SK-N-SH treated with all-trans-retinoic acid at 6 μM for 48 hours (cell line): ENCODE measurements at regions not wholly inside any gene's neighbourhood (a gene's known extent, or its start where the extent isn't known, plus 50 kb on each side); places are given as distances from the start of the nearest gene placed in this dataset.

Source experiments
- ATAC-seq: fragments of 200-7000 bp; cut with Tn5 transposase; 3 replicates; pipeline ENCODE4 v1.9.1; 2020; ENCODE audit warnings: mild to moderate bottlenecking, moderate library complexity
- ARNTL ChIP-seq: fragments of 450-650 bp; formaldehyde crosslinking; IDR thresholded peaks from 2 replicates; pipeline ENCODE4 v1.5.0; 2020; ENCODE audit warnings: low read depth, mild to moderate bottlenecking, moderate library complexity, borderline replicate concordance
- BACH2 ChIP-seq: fragments of 250-450 bp; sonication (Bioruptor Pico); IDR thresholded peaks from 2 replicates; pipeline ENCODE4 v1.9.0; 2021; ENCODE audit warnings: mild to moderate bottlenecking, borderline replicate concordance
- CREB5 ChIP-seq: fragments of 250-450 bp; sonication (Bioruptor Pico); IDR thresholded peaks from 2 replicates; pipeline ENCODE4 v1.5.1; 2020; ENCODE audit warnings: low read depth, mild to moderate bottlenecking, moderate library complexity
- CSDC2 ChIP-seq: fragments of 250-450 bp; sonication (Bioruptor Pico); IDR thresholded peaks from 2 replicates; pipeline ENCODE4 v1.5.0; 2020; ENCODE audit warnings: mild to moderate bottlenecking, moderate library complexity
- CSRNP3 ChIP-seq: fragments of 250-450 bp; sonication (Bioruptor Pico); IDR thresholded peaks from 2 replicates; pipeline ENCODE4 v1.5.1; 2021; ENCODE audit warnings: mild to moderate bottlenecking, moderate library complexity
- GLIS3 ChIP-seq: fragments of 250-450 bp; sonication (Bioruptor Pico); IDR thresholded peaks from 2 replicates; pipeline ENCODE4 v1.5.0; 2020; ENCODE audit warnings: mild to moderate bottlenecking, moderate library complexity
- ISL1 ChIP-seq: fragments of 250-450 bp; sonication (Bioruptor Pico); IDR thresholded peaks from 2 replicates; pipeline ENCODE4 v2.1.2; 2022; ENCODE audit warnings: mild to moderate bottlenecking, moderate library complexity
- OSR1 ChIP-seq: fragments of 250-450 bp; sonication (Bioruptor Pico); IDR thresholded peaks from 2 replicates; pipeline ENCODE4 v1.8.0; 2022; ENCODE audit warnings: moderate library complexity, mild to moderate bottlenecking, inconsistent platforms
- PATZ1 ChIP-seq: fragments of 250-450 bp; sonication (Bioruptor Pico); IDR thresholded peaks from 2 replicates; pipeline ENCODE4 v1.8.0; 2020; ENCODE audit warnings: mild to moderate bottlenecking, moderate library complexity, borderline replicate concordance
- POU6F1 ChIP-seq: fragments of 250-450 bp; sonication (Bioruptor Pico); IDR thresholded peaks from 2 replicates; pipeline ENCODE4 v1.8.0; 2021; ENCODE audit warnings: low read depth, mild to moderate bottlenecking, moderate library complexity, borderline replicate concordance
- RARB ChIP-seq: fragments of 250-450 bp; sonication (Bioruptor Pico); IDR thresholded peaks from 2 replicates; pipeline ENCODE4 v1.8.0; 2021; ENCODE audit warnings: mild to moderate bottlenecking, moderate library complexity
- SNAI2 ChIP-seq: fragments of 250-450 bp; sonication (Bioruptor Pico); IDR thresholded peaks from 2 replicates; pipeline ENCODE4 v1.5.0; 2020; ENCODE audit warnings: mild to moderate bottlenecking, moderate library complexity
- TCF4 ChIP-seq: fragments of 250-450 bp; sonication (Bioruptor Pico); IDR thresholded peaks from 2 replicates; pipeline ENCODE4 v1.8.0; 2021; ENCODE audit warnings: mild to moderate bottlenecking, moderate library complexity, borderline replicate concordance
- TSHZ2 ChIP-seq: fragments of 250-450 bp; sonication (Bioruptor Pico); IDR thresholded peaks from 2 replicates; pipeline ENCODE4 v1.5.0; 2020; ENCODE audit warnings: mild to moderate bottlenecking, moderate library complexity
- ZC3H10 ChIP-seq: fragments of 250-450 bp; sonication (Bioruptor Pico); IDR thresholded peaks from 2 replicates; pipeline ENCODE4 v1.5.1; 2021; ENCODE audit warnings: mild to moderate bottlenecking, moderate library complexity
- ZFP3 ChIP-seq: fragments of 250-450 bp; sonication (Bioruptor Pico); IDR thresholded peaks from 2 replicates; pipeline ENCODE4 v1.5.0; 2020; ENCODE audit warnings: mild to moderate bottlenecking, moderate library complexity
- ZFP30 ChIP-seq: fragments of 450-650 bp; formaldehyde crosslinking; IDR thresholded peaks from 2 replicates; pipeline ENCODE4 v1.5.0; 2022; ENCODE audit warnings: mild to moderate bottlenecking, moderate library complexity
- ZNF565 ChIP-seq: fragments of 450-650 bp; formaldehyde crosslinking; conservative IDR thresholded peaks from 2 replicates; pipeline ENCODE4 v1.5.0; 2020; ENCODE audit warnings: low read depth, mild to moderate bottlenecking, moderate library complexity
- ZNF70 ChIP-seq: fragments of 450-650 bp; formaldehyde crosslinking; IDR thresholded peaks from 2 replicates; pipeline ENCODE4 v1.5.0; 2020; ENCODE audit warnings: mild to moderate bottlenecking, moderate library complexity
- ZNF8 ChIP-seq: fragments of 450-650 bp; formaldehyde crosslinking; IDR thresholded peaks from 2 replicates; pipeline ENCODE4 v1.5.0; 2020; ENCODE audit warnings: mild to moderate bottlenecking, moderate library complexity

GRCh38 chr12:114272605-114273004, 133.3 kb downstream of the TBX5 start:
- TF ChIP-seq GLIS3 (no peak), ZFP30 (CRISPR knock-in tag) (no peak), TSHZ2 (CRISPR knock-in tag) (no peak), TCF4 (no peak), POU6F1 (no peak), RARB (CRISPR knock-in tag) (no peak), CREB5 (CRISPR knock-in tag) (no peak)
- TF ChIP-seq, all 23 proteins: peak for 0
- no peak for ATAC-seq

GRCh38 chr12:114272071-114272470, 133.9 kb downstream of the TBX5 start:
- TF ChIP-seq ZNF565 (CRISPR knock-in tag) (no peak), ZC3H10 (no peak), TSHZ2 (CRISPR knock-in tag) (no peak), CSDC2 (CRISPR knock-in tag) (no peak), SNAI2 (CRISPR knock-in tag) (no peak), ARNTL (CRISPR knock-in tag) (no peak), ZFP30 (CRISPR knock-in tag) (no peak), BACH2 (no peak), PATZ1 (CRISPR knock-in tag) (no peak), TCF4 (no peak), ZNF70 (CRISPR knock-in tag) (no peak), ZNF8 (CRISPR knock-in tag) (no peak), RARB (CRISPR knock-in tag) (no peak), ISL1 (CRISPR knock-in tag) (no peak), CSRNP3 (no peak)

GRCh38 chr12:114269153-114269552, 136.8 kb downstream of the TBX5 start:
- no peak for ATAC-seq
- TF ChIP-seq ZFP3 (CRISPR knock-in tag) = no peak
- no peak for TF ChIP-seq CSRNP3
- TF ChIP-seq PATZ1 (CRISPR knock-in tag) = no peak
- no peak for TF ChIP-seq ARNTL (CRISPR knock-in tag)
- TF ChIP-seq GLIS3 = no peak
- no peak for TF ChIP-seq OSR1 (CRISPR knock-in tag)
- no peak for TF ChIP-seq POU6F1
- no peak for TF ChIP-seq TCF4

More at GRCh38 chr12:114272071-114272470, 133.9 kb downstream of the TBX5 start:
- ATAC-seq = no peak
